Kidney epithelial cell (primary cell): ENCODE measurements at regions not wholly inside any gene's neighbourhood (a gene's known extent, or its start where the extent isn't known, plus 50 kb on each side); places are given as distances from the start of the nearest gene placed in this dataset.

ENCODE experiments used
- DNase-seq: peaks from one replicate; pipeline ENCODE4 v3.0.0-alpha.2; 2010; ENCODE audit warnings: low read depth
- H3K27me3 ChIP-seq: 2 replicates; pipeline ENCODE4 v1.6.0; 2011; ENCODE audit warnings: low read length; ENCODE audit not compliant: control insufficient read depth, insufficient read depth
- H3K36me3 ChIP-seq: 2 replicates; pipeline ENCODE4 v1.5.1; 2011; ENCODE audit warnings: low read length; ENCODE audit not compliant: control insufficient read depth, insufficient read depth
- H3K4me3 ChIP-seq: 2 replicates; pipeline ENCODE4 v1.5.1; 2011; ENCODE audit warnings: low read depth, mild to moderate bottlenecking, control low read depth, low read length
- TF ChIP-seq, protein P1 (sequence below): IDR thresholded peaks from 2 replicates; pipeline ENCODE4 v1.5.1; 2011; ENCODE audit warnings: mild to moderate bottlenecking, moderate library complexity, low read length, control low read depth, inconsistent platforms; ENCODE audit not compliant: insufficient read depth, poor library complexity, severe bottlenecking

DNA sequence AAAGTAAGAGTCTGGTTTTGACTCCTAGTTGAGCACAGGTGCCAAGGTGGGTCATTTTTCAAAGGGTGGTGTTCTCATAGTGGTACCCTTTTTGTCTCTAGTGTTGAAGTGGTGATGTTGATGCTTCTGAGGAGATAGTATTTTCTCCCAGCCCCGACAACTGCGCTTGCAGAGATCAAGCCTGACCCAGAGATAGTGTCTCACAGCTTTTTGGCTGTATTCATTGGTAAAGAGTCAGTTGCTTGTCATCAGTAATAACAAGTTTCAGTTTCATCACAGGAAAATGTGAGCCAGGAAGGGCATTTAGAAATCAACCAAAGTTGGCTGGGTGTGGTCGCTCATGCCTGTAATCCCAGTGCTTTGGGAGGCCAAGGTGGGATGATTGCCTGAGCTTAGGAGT, 139.3 kb downstream of the NFKBIZ start:
- no peak for DNase-seq
- no peaks in the 10 kb centered on the region for H3K36me3 ChIP-seq
- no peak overlapping the region for H3K4me3 ChIP-seq
- TF ChIP-seq, protein P1, sequence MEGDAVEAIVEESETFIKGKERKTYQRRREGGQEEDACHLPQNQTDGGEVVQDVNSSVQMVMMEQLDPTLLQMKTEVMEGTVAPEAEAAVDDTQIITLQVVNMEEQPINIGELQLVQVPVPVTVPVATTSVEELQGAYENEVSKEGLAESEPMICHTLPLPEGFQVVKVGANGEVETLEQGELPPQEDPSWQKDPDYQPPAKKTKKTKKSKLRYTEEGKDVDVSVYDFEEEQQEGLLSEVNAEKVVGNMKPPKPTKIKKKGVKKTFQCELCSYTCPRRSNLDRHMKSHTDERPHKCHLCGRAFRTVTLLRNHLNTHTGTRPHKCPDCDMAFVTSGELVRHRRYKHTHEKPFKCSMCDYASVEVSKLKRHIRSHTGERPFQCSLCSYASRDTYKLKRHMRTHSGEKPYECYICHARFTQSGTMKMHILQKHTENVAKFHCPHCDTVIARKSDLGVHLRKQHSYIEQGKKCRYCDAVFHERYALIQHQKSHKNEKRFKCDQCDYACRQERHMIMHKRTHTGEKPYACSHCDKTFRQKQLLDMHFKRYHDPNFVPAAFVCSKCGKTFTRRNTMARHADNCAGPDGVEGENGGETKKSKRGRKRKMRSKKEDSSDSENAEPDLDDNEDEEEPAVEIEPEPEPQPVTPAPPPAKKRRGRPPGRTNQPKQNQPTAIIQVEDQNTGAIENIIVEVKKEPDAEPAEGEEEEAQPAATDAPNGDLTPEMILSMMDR: no peak
- H3K27me3 ChIP-seq: no peaks in the 10 kb centered on the region

DNA sequence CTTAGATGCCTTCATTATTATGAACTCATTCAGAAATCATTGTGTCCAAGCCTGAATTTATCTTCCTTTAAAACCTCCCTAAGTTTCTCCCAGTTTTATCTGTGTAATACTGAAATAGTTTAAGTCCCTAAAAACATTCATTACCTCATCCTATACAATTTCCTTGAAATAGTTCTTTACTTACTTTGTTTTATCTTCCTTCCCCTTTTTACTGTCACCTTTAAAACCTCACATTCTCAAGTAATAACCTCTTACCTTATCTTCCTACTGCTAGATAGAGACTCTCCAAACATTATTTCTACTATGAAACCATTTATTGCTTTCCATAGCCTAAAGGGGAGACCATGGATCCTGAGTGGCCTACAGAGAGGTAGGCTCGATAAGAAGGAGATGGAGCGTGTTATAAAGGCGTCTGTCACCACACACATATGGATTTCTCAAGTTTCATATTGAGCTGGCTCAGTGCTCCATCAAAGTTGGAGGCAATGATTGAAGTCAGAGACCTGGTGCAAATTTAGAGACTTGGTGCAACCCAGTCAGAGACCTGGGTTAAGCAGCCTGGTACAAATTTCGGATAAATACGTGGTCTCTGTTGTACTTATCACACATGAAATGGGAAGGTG, 140.4 kb downstream of the NFKBIZ start:
- DNase-seq: no peak
- no peak overlapping the region for H3K4me3 ChIP-seq
- H3K36me3 ChIP-seq: no peaks in the 10 kb centered on the region
- no peaks in the 10 kb centered on the region for H3K27me3 ChIP-seq
- TF ChIP-seq, protein P1: no peak

DNA sequence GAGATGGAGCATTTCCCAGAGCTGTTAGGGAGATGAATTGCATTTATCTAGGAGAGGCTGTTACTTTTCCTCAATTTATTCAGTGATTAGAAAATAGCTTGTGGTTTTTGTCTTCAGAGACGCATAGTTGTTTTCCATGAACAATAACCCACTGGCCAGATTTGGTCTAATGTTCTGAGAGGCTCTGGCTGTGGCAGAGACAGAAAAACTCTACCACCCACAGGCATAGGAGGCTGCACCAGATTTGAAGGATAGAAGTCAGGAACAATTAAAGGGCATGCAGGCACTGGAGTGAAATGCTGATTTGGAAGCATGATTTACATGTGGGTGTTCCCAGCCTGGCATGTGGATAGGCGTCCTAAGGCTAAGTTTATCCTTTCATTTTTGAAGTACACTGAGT, 143.5 kb downstream of the NFKBIZ start:
- Histone ChIP-seq H3K36me3 (no peaks in the 10 kb centered on the region), H3K4me3 (no peak overlapping the region), H3K27me3 (no peaks in the 10 kb centered on the region)
- no peak for DNase-seq
- TF ChIP-seq, protein P1: no peak

DNA sequence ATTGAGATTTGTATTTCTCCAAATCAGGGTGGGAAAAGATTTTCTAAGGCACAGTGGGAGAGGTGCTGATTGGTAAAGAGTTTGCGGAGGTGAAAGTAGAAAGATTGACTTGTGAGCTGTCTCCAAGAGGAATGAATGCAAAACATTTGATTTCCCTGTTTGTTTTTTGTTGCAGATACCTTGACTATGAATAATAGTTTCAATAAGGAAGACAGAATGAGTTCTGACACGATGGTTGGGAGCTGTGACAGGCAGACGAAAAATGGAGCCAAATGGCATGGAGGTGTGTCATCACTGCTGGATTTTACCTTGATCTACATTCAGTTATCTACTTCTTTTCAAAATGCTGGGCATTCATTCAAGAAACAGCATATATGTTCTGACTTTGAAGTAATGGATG, 145.1 kb downstream of the NFKBIZ start:
- TF ChIP-seq, protein P1: no peak
- Histone ChIP-seq H3K27me3 (no peaks in the 10 kb centered on the region), H3K4me3 (no peak overlapping the region), H3K36me3 (no peaks in the 10 kb centered on the region)
- no peak for DNase-seq

DNA sequence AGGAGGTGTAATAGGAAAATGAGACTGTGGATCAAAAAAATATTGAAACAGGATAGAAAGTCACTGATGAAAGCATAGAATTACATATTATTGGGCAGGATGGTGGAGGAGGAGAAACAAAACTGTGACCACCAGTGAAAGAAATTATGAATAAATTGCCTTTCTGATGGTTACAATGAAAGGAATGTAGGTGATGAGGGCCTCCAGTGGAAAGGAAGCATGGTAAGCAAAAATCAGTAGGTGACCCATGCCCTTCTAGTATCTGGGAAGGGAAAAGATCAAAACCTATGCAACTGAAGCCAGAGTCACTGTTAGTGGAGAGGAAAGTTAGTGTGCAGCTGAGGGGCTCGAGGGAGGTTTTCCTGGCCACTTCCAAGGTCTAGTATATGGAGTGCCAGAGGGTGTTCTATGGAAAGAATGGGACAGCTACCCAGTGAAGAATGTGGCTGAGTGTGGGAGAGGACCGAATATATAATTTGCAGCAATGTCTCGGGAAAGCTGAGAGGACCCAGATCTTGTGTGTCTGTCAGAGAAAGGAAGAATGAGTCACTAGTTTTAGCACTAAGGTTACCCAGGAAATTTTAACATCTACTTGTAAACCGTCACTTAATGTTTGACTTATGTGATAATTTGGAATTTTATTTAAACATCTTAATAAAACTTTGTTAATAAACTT, 146.2 kb downstream of the NFKBIZ start:
- DNase-seq: no peak
- Histone ChIP-seq H3K27me3 (no peaks in the 10 kb centered on the region), H3K36me3 (no peaks in the 10 kb centered on the region), H3K4me3 (no peak overlapping the region)
- TF ChIP-seq, protein P1: no peak

DNA sequence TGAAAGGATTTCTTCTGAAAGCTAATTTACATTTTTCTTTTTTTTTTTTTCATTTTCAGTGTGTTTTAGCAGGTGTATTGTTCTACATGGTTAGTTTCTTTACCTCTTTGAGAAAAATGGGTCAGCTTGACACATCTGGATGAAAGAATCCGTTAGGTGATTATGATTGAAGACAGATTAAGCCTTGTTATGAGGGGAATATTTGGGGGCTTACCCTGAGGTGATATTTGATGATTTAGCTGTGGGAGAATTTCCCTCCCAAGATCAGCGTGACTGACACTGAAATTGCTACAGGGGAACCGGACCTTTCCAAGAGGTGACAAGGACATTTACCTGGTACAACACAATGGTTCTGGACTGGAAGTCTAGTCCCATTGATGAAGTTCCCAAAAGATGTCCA, 147.5 kb downstream of the NFKBIZ start:
- Histone ChIP-seq H3K4me3 (no peak overlapping the region), H3K27me3 (no peaks in the 10 kb centered on the region)
- TF ChIP-seq, protein P1: no peak

More for the DNA sequence above, 147.5 kb downstream of the NFKBIZ start:
- no peaks in the 10 kb centered on the region for H3K36me3 ChIP-seq
- DNase-seq: no peak
